Endothelial cell (in vitro differentiated cells): ENCODE measurements at regions not wholly inside any gene's neighbourhood (a gene's known extent, or its start where the extent isn't known, plus 50 kb on each side); places are given as distances from the start of the nearest gene placed in this dataset.
"Not testable (repeated sequence)": the region's sequence is repeated elsewhere in the genome, so short reads cannot be mapped to it uniquely, and the experiment has no call there.

Experiments used
- DNase-seq: peaks from one replicate; pipeline ENCODE4 v3.0.0; 2021; ENCODE audit warnings: low spot score
- H3K27ac Mint-ChIP-seq: one replicate; pipeline ENCODE4 v1.8.0; 2021; ENCODE audit warnings: mixed read lengths, inconsistent platforms; ENCODE audit not compliant: unreplicated experiment
- H3K27me3 Mint-ChIP-seq: one replicate; pipeline ENCODE4 v1.8.0; 2021; ENCODE audit warnings: mild to moderate bottlenecking, moderate library complexity, mixed read lengths, inconsistent platforms; ENCODE audit not compliant: unreplicated experiment
- H3K36me3 Mint-ChIP-seq: one replicate; pipeline ENCODE4 v1.8.0; 2021; ENCODE audit warnings: mild to moderate bottlenecking, low read depth, mixed read lengths, inconsistent platforms; ENCODE audit not compliant: unreplicated experiment
- H3K4me1 Mint-ChIP-seq: one replicate; pipeline ENCODE4 v1.8.0; 2021; ENCODE audit warnings: mild to moderate bottlenecking, mixed read lengths, inconsistent platforms; ENCODE audit not compliant: unreplicated experiment
- H3K4me3 Mint-ChIP-seq: one replicate; pipeline ENCODE4 v1.8.0; 2021; ENCODE audit warnings: mild to moderate bottlenecking, mixed read lengths, inconsistent platforms; ENCODE audit not compliant: unreplicated experiment
- H3K9me3 Mint-ChIP-seq: one replicate; pipeline ENCODE4 v1.8.0; 2021; ENCODE audit warnings: mixed read lengths, inconsistent platforms; ENCODE audit not compliant: unreplicated experiment
- CTCF ChIP-seq: fragments of 200-600 bp; sonication (generic); IDR thresholded peaks from one replicate; pipeline ENCODE4 v1.5.0; 2021; ENCODE audit warnings: antibody characterized with exemption; ENCODE audit not compliant: unreplicated experiment

- H3K36me3 Mint-ChIP-seq: no peaks in the 10 kb centered on the region
- no peak for DNase-seq
- H3K4me1 Mint-ChIP-seq: no peaks in the 10 kb centered on the region
- TF ChIP-seq CTCF: no peak
- H3K27me3 Mint-ChIP-seq: no peaks in the 10 kb centered on the region
- H3K4me3 Mint-ChIP-seq: no peak overlapping the region
- H3K9me3 Mint-ChIP-seq: no peaks in the 10 kb centered on the region
- no peak overlapping the region for H3K27ac Mint-ChIP-seq
These were observed 582.6 kb downstream of the CETN3 start for GRCh38 chr5:89826938-89827337.

DNA sequence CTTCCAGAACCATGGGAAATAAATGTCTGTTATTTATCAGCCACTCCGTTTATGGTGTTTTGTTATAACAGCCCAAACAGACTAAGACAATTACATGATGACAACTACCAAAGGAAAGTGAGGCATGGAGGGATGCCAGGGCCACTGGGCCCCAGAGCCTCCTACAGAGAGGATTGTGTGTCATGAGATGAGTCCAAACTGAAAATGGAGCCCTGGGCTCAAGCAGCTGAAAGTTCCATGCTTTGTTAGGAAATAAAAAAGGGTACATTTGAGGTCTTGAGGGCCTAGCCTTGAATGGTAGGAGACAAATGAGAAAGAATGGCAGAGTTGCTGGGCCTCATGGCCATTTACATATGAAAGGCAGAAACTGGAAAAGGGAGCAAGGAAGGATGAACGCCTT lies 586.5 kb downstream of the CETN3 start:
- Mint-ChIP-seq H3K4me1 (no peaks in the 10 kb centered on the region), H3K36me3 (no peaks in the 10 kb centered on the region), H3K27ac (no peak overlapping the region), H3K4me3 (no peak overlapping the region), H3K27me3 (no peaks in the 10 kb centered on the region), H3K9me3 (no peaks in the 10 kb centered on the region)
- DNase-seq: no peak
- TF ChIP-seq CTCF: no peak

GRCh38 chr5:89817841-89818240 lies 591.7 kb downstream of the CETN3 start:
- Mint-ChIP-seq H3K4me3 (no peak overlapping the region), H3K9me3 (no peaks in the 10 kb centered on the region), H3K4me1 (no peaks in the 10 kb centered on the region), H3K27ac (no peak overlapping the region), H3K27me3 (no peaks in the 10 kb centered on the region), H3K36me3 (no peaks in the 10 kb centered on the region)
- DNase-seq: no peak
- TF ChIP-seq CTCF: no peak

DNA sequence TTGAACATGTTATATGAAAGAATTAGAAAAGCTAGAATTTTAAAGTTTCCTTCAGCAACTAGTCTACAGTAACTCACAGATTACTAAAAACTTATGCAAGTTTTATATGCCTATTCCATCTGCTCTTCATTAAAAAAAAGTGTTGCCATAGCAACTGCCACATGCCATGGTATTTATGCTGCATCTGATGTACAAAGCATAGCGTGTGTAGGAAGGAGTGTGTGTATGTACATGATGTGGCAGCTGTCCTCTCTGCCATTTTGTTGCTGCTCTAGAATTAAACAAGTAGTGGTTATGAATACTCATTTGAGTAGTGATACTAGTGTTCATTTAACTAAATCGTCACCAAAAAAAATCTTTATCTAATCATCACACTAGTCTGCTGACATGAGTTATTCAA lies 593.5 kb downstream of the CETN3 start:
- no peaks in the 10 kb centered on the region for H3K4me1 Mint-ChIP-seq
- H3K4me3 Mint-ChIP-seq: no peak overlapping the region
- no peaks in the 10 kb centered on the region for H3K27me3 Mint-ChIP-seq
- no peak for TF ChIP-seq CTCF
- DNase-seq: no peak
- H3K27ac Mint-ChIP-seq: no peak overlapping the region
- no peaks in the 10 kb centered on the region for H3K9me3 Mint-ChIP-seq
- H3K36me3 Mint-ChIP-seq: no peaks in the 10 kb centered on the region

GRCh38 chr5:89800735-89801134 lies 608.8 kb downstream of the CETN3 start:
- H3K9me3 Mint-ChIP-seq, H3K27me3 Mint-ChIP-seq, DNase-seq, H3K36me3 Mint-ChIP-seq, H3K27ac Mint-ChIP-seq, H3K4me3 Mint-ChIP-seq, H3K4me1 Mint-ChIP-seq: not testable (repeated sequence)

- not testable (repeated sequence) for H3K4me1 Mint-ChIP-seq, H3K4me3 Mint-ChIP-seq, H3K36me3 Mint-ChIP-seq, DNase-seq, H3K27me3 Mint-ChIP-seq, H3K9me3 Mint-ChIP-seq, H3K27ac Mint-ChIP-seq
These were observed 615.1 kb downstream of the CETN3 start for GRCh38 chr5:89794504-89794903.

DNA sequence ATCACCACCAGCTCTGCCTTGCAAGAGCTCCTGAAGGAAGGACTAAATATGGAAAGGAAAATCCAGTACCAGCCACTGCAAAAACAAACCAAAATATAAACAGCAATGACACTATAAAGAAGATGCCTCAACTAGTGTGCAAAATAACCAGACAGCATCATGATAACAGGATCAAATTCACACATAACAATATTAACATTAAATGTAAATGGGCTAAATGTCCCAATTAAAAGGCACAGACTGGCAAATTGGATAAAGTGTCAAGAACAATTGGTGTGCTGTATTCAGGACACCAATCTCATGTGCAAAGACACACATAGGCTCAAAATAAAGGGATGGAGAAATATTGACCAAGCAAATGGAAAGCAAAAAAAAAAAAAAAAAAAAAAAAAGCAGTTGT lies 629.8 kb downstream of the CETN3 start:
- H3K4me3 Mint-ChIP-seq, H3K27me3 Mint-ChIP-seq, H3K4me1 Mint-ChIP-seq, H3K9me3 Mint-ChIP-seq, H3K36me3 Mint-ChIP-seq, DNase-seq, H3K27ac Mint-ChIP-seq: not testable (repeated sequence)
